HPDE6-E6E7 (cell line): ENCODE measurements at regions not wholly inside any gene's neighbourhood (a gene's known extent, or its start where the extent isn't known, plus 50 kb on each side); places are given as distances from the start of the nearest gene placed in this dataset.

Source experiments
- DNase-seq: peaks from one replicate; pipeline ENCODE4 v3.0.0; 2011; ENCODE audit warnings: missing footprints; ENCODE audit errors: extremely low spot score

DNA sequence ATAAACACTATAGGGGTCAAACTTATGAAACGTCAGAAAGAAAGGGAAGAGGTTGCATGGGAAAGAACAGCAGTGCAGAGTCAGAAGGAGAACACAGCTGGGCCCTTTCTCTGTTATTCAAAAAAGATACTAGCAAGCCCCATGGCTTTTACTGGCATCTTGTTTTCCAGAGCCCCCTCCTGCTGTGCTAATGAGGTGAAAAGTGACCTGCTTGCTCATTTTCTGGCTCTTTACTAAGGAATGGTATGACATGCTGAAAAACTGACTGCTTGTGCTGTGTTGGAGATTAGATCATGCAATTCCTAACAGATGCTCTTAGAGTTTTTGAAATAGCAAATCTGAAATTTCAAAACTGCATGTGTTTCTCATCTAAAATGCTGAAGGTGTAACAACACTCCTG is 541.6 kb upstream of the ALCAM start:
- no peak for DNase-seq

- no peak for DNase-seq
Measured at GRCh38 chr3:104831071-104831470, 535.6 kb upstream of the ALCAM start.

DNA sequence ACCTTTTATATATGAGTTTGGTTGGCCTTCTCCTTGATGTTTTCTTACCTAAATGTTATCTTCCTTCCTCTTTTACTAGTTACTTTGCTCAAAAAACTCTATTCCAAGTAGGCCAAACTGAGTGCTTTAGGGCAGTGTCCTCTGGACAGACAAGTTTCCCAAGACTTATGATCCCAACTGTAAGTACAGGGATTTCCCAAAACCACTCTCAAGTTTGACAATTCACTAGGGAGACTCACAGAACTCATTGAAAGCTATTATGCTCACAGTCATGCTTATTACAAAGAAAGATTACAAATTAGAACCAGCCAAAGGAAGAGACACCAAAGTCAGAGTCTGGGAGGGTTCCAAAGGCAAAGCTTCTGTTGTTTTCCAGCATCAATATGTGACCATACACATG is 534.2 kb upstream of the ALCAM start:
- DNase-seq = no peak

DNA sequence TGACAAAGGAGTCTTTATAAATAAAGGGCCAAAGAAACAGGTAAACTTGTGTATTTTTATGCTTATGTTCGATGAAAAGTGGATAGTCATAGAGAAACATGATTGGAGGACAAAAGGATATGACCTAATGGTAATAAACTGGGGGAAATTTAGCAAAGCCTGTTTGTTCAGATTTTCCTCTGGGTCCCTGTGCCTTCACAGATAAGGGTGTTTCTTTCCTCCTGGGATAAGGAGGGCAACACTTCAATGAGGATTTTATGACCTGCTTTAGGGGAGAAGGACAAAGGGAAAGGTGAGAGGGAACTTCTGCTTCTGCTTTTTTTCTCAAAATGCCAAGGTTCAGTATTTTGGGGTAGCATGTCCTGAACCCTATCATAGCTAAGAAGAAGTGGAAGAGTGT is 531.3 kb upstream of the ALCAM start:
- DNase-seq = no peak

DNA sequence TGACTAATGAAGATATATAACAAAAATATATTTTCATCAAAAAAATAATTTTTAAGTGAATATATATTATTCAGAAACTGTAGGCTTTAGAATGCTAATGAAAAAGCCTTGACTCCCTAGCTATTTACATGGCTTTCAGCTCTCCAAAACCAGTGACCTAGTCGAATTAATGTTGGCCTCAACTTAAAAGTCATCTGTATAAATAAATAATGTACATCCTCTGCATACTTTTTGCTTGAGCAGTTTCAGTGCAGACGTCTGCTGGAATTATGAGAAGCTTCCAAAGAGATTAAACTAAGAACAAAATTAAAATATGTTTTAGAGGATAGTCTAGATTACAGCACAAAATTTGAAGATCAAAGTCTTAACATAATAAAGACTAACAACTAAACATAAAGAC is 520.4 kb upstream of the ALCAM start:
- no peak for DNase-seq

DNA sequence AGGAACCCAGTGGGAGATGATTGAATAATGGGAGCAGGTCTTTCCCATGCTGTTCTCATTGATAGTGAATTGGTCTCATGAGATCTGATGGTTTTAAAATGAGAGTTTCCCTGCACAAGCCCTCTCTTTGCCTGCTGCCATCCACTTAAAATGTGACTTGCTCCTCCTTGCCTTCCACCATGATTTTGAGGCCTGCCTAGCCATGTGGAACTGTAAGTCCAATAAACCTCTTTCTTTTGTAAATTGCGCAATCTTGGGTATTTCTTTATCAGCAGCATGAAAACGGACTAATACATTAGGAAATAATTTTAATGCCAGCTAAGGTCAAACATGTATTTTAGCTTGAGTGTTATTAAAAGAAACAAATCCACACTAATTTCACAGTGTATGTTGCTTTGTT is 517.6 kb upstream of the ALCAM start:
- no peak for DNase-seq

GRCh38 chr3:104854468-104854867 is 512.2 kb upstream of the ALCAM start:
- DNase-seq = no peak

- no peak for DNase-seq
Measured at GRCh38 chr3:104855702-104856101, 511.0 kb upstream of the ALCAM start.

GRCh38 chr3:104856741-104857140 is 510.0 kb upstream of the ALCAM start:
- DNase-seq = no peak

DNA sequence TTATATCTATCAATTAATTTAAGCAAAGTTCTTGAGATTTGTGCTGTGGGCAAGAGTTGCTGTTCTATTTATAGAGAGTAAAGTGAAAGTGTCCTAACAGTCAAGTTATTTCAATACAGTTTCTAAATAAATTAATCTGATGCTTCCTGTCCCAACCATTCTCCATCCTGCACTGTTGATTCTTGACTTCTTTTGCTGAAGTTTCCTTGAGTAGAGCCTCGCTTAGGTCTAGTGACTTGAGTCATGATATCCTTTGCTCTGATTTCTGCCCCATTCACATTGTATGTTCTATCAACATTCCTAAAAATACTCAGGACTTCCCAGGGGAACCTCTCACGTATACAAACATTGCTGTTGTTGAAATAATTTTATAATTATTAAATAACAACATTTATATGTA is 498.4 kb upstream of the ALCAM start:
- no peak for DNase-seq

DNA sequence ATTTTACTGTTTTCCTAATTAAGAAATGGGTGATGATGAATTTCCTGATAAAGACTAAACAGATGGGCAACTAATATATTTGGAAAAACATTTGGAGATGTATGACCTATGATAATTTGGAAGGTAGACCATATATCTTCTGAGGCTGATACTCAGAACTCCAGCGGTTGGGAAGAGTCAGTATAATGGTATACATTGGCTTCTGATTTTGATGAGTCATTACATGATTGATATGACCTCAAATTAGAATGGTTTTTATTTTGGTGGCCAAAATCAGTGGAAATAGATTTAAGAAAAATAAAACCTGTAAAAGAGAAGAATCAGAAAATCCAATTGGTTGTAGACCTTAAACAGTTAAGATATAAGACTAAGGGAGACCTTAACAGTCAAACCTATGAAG is 496.4 kb upstream of the ALCAM start:
- no peak for DNase-seq

DNA sequence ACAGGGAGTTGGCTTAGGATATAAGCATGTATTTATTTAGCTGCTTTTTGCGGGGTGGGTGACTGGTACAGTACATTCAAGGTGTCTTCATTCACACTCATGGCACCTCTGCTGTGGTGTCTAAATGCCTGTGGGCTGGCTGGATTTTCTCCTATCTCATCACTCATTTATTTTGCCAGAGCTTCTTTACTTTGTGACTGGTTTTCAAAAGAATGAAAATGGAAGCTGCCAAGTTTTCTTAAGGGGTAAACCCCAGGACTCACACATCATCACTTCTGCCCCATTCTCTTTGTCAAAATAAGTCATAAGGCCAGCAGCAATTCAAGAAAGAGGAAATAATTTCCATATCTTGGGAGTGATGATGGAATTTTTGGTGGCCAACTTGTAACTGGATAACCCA is 493.4 kb upstream of the ALCAM start:
- DNase-seq = no peak

GRCh38 chr3:104878395-104878794 is 488.3 kb upstream of the ALCAM start:
- DNase-seq = no peak

DNA sequence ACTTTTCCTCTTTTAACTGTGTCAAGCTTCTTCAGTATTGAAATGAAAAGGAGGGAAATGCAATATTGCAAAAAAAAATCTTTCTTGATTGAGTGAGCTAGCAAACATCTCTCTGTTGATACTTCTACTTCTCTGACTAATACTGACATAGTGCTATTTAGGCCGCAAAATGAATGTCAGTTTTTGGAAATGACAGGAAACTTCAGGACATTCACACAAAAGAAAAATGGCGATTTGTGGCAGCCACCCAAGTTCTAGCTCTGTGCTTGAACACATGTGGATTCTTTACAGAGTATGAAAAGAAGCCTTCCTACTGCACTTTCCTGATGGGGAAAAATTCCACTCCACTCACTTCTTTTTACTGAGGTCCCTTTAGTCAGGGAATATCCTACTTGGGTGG is 486.8 kb upstream of the ALCAM start:
- no peak for DNase-seq

GRCh38 chr3:104885214-104885814 is 481.4 kb upstream of the ALCAM start:
- peak; percentile 2 for DNase-seq

- no peak for DNase-seq
Measured at GRCh38 chr3:104886220-104886995, 480.3 kb upstream of the ALCAM start.

DNA sequence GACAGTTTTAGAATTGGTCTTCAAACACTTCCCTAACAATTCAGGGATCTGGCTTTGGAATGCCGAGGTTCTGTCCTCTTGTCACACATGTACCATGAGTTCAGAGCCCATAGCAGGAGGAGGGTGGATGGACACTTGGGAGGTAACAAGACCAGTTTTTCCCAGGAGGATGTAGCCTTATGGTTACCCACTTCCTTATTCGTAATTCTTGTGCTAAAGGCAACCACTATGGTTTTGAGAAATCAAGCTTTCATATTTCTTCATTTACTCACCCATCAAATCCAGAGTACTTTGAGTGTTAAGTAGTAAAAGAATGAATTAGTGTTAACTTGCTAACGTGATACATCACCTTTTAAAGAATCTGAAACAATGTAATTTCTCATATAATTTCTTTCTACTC is 479.6 kb upstream of the ALCAM start:
- DNase-seq = no peak

DNA sequence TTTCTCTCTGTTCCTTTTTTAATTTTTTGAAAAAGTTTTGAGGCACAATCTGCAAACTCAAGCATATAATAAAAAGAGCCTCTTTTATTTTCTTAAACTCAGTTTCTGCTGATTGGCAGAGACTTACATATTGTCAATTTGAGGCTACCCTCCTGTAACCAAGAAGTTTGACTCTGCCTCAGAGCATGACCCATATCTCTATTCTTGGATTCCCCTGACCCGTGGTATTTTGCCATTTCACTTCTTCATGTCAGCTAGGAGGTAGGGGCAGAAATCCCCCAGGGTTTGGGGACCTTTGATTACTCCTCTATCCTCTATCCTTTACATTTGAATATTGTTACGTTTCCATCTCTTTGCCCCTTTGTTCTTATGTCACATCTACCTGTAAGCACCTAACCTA is 479.1 kb upstream of the ALCAM start:
- no peak for DNase-seq

DNA sequence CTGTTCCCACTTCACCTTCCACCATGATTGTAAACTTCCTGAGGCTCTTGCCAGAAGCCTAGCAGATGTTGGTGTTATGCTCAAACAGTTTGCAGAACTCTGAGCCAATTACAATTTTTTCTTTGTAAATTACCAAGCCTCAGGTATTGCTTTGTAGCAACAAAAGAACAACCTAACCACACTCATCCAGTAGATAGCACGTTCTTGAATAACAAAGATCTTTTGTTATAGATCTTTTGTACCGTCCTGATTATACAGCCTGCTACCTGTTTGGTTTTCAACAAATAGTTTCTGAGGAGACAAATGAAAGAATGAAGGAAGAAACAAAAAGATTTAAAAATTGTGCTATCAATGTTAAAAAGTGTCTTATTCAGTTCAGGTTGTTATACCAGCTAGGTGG is 474.7 kb upstream of the ALCAM start:
- no peak for DNase-seq

DNA sequence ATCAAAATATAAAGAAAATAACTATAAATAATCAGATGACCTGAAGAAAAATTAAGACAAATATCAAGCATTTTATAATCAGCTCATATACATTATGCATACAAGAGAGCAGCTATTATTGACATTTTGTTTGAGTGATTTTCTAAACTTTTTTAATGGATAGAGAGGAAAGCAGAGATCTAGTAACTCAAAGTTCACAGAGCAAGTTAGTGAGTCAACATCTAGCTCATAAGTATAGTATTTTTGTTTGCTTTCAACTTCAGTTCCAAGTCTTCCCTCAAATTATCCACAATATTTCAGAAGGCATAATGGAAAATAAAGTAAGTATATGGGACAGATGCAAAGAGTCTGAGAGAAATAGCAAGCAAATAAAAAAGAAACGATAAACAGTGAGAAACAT is 470.1 kb upstream of the ALCAM start:
- no peak for DNase-seq

DNA sequence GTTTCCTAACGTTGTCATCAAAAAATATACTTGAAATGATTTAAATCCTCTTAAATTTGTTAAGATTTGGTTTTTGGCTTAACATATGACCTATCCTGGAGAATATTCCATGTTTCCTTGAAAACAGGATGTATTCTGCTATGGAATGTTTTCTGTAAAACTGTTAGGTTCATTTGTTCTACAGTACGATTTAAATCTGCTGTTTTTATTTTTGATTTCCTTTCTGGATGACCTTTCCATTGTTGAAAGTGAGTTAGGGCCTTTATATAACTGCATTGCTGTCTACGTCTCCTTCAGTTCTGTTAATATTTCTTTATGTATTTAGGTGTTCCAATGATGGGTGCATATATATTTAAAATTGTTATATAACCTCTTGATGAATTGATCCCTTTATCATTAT is 465.3 kb upstream of the ALCAM start:
- no peak for DNase-seq

GRCh38 chr3:104903064-104903463 is 463.6 kb upstream of the ALCAM start:
- no peak for DNase-seq

DNA sequence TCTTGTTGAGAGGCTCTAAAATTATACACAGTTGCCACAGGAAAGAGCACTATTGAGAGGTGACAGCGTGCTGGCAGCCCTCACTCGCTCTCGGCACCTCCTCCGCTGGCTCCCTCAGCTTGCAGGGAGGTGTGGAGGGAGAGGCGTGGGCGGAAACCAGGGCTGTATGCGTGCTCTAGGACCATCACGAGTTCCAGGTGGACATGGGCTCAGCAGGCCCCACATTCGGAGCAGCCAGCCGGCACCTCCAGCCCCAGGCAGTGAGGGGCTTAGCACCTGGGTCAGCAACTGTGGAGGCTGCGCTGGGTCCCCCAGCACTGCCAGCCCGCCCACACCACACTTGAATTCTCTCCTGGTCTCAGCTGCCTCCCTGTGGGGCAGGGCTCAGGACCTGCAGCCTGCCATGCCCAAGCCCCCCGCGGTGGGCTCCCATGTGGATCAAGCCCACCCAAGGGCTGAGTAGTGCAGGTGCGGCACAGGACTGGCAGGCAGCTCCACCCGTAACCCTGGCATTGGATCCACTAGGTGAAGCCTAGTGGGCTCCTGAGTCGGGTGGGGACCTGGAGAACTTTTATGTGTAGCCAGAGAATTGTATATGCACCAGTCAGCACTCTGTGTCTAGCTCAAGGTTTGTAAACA is 460.6 kb upstream of the ALCAM start:
- no peak for DNase-seq
